Peyer's patch (tissue), 4 donors: ENCODE measurements at regions not wholly inside any gene's neighbourhood (a gene's known extent, or its start where the extent isn't known, plus 50 kb on each side); places are given as distances from the start of the nearest gene placed in this dataset.

ENCODE experiments used
- CTCF ChIP-seq, 6 experiments: fragments of 450-650 bp in 4 of 6; fragments of 200-600 bp in 2 of 6; sonication (generic) in 1 of 6; IDR thresholded peaks; one replicate each; pipeline ENCODE4 v1.5.1; 2017 to 2019; ENCODE audit warnings: antibody characterized with exemption in 6 of 6, mild to moderate bottlenecking in 3 of 6, moderate library complexity in 1 of 6
- POLR2A ChIP-seq, 2 donors: fragments of 450-650 bp; IDR thresholded peaks; one replicate each; pipeline ENCODE4 v1.5.1; 2017; ENCODE audit warnings: antibody characterized with exemption in 2 of 2, mild to moderate bottlenecking in 2 of 2, moderate library complexity in 2 of 2

- TF ChIP-seq CTCF (IDR thresholded peaks at IDR 0.05) (no peak), POLR2A (IDR thresholded peaks at IDR 0.05) (no peak)
Measured at GRCh38 chr21:15964236-15964855, 234.6 kb downstream of the USP25 start.
